GM19372 (cell line): ENCODE measurements at regions not wholly inside any gene's neighbourhood (a gene's known extent, or its start where the extent isn't known, plus 50 kb on each side); places are given as distances from the start of the nearest gene placed in this dataset.
"Not testable (repeated sequence)": the region's sequence is repeated elsewhere in the genome, so short reads cannot be mapped to it uniquely, and the experiment has no call there.

Experiments
- ATAC-seq: cut with Tn5 transposase; IDR thresholded peaks from one replicate; pipeline ENCODE4 v1.9.1; 2021; ENCODE audit warnings: mild to moderate bottlenecking, low read depth, moderate library complexity; ENCODE audit not compliant: unreplicated experiment

DNA sequence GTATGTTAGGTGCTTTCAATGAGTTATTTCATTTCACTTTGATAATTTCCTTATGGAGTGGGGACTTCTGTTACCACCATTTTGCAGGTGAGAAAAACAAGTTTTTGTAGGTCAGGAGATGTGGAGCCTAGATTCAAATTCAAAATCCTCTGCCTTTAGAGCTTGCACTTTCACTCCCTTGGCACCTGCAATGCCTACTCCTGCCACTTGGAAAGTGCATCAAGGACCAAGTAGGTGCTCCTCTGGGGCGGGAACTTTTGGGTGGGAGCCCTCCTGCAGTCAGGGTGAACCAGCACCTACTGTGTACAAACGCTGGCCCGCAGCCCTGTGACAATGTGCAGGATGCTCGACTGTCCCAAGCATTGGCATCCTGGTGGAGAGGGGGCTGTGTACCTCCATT lies 199.0 kb downstream of the EMX2 start:
- ATAC-seq = no peak

- no peak for ATAC-seq
These were observed 201.0 kb downstream of the EMX2 start for GRCh38 chr10:117743509-117743908.

DNA sequence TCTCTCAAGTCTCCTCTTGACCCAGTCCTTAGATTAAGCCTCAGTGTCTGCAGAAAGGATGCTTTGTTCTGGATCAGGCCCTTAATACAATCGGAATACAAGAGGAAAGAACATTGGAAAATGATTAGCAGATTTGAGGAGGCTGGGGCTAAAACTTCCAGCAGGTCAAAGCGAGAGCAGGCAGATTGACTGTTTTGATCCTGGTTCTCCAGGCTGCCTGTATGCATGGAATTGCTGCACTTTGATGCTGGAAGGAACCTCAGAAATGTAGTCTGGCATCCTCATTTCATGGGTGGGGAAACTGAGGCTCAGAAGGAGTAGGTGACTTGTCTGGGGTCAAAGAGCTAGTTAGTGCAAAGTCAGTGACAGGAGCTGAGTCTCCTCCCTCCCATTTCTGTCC lies 202.8 kb downstream of the EMX2 start:
- ATAC-seq = no peak

- no peak for ATAC-seq
These were observed 204.2 kb downstream of the EMX2 start for GRCh38 chr10:117746541-117747448.

GRCh38 chr10:117747636-117748035 lies 205.1 kb downstream of the EMX2 start:
- no peak for ATAC-seq

DNA sequence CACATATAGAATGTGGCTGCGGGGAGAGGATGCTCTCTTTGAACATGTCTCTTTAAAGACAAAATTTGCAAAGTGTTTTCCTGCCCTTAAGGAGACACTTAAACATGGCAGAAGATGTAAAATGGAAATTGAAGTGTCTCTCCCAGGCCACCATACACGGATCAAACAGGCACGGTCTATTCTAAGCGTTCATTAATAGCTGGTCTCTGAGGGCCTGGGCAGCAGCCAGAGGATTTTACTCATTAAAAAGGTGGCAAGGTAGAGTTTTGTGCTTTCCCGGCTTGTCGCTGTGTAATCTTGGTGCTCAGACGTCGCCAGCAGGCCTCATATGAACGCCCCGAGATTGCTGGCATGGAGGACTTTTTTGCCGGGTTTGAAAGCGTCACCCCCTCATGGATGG lies 205.5 kb downstream of the EMX2 start:
- ATAC-seq = no peak

DNA sequence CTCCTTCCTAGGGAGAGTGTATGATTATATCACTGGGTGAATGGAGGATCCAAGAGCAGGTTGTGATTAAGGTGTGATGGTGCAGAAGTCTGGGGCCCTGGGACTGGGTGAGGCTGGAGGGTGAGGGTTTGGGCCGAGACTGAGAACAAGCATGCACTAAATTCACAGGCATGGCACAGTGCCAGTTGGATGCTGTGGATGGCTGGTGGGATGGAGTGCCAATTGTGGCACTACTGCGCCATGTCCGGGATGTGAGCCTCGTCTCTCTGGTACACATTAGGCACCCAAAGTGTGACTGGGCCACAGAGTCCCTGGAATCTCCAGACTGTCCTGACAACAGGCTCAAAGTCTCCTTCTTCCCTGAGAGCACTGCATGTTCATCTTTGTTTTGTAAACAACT lies 208.1 kb downstream of the EMX2 start:
- no peak for ATAC-seq

- no peak for ATAC-seq
These were observed 208.7 kb downstream of the EMX2 start for GRCh38 chr10:117751259-117751658.

- no peak for ATAC-seq
These were observed 209.6 kb downstream of the EMX2 start for GRCh38 chr10:117752103-117752502.

DNA sequence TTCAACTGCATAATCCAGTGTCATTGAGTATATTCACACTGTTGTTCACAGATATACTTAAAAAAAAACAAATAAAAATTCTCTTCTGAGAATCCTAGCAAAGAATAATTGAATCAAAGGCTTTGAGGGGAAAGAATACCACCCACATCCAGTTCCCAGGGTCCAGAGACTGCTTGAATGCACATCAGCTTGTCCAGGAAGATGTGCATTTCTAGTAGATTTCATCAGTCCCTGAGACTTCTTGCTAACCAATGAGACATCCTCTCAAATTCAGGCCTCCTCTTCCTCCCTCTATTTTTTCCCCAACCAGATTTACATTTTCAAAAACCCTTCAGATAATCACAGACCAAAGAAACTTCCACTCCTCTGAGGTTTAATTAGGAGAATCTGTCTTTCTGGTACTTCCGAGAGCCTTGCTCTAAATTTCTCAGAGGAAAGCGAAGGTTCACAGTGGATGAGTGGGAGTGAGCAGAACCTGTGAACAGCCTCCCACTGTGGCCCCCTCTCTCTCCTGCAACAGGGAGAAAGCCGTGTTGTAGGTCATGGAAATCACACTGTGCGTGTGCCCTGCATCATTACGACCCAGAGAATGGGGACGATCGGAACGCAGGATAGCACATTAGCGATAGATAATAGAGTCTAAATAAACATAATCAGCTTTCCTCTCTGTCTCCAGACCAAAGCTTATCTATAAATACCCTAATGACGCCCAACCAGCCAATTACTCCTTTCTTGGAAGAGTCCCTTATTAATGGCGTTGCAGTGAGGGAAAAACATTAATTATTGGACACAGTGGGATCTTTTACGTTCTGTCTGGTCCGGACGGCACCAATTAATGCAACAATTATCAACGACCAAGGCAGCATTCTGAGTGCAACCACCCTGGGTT lies 212.5 kb downstream of the EMX2 start:
- ATAC-seq = no peak

- ATAC-seq = no peak
These were observed 213.1 kb downstream of the EMX2 start for GRCh38 chr10:117755659-117756014.

- no peak for ATAC-seq
These were observed 214.7 kb downstream of the EMX2 start for GRCh38 chr10:117757086-117757720.

DNA sequence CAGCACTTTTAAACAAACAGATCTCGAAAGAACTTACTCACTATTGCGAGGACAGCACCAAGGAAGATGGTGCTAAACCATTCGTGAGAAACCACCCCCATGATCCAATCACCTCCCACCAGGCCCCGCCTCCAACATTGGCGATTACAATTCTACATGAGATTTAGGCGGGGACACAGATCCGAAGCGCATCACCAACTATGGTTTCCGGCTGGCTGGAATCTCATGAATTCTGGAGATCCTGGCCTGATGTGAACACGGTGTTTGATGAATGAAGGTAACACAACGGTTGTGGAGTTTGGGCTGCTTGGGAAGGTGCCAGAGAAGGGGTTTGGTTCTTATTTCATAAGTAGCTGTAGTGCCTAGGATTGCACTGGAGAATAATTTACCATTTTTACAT lies 216.7 kb downstream of the EMX2 start:
- no peak for ATAC-seq

DNA sequence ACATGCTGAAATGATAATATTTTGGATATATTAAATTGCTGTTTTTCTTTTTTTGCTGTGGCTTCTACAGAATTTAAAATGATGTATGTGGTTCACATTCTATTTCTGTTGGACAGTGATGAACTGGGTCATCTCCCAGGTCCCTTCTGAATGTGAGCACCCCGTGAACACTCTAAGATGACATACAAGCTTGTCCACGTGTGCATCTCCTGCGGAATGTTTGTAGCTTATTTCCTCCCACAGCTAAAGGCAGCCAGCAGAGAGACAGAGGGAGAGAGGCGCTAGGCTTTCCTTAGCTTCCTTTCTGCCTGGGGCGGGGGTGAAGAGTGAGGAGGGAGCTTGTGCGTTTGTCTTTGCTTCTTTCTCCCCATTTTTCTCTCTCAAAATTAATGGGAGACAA lies 219.1 kb downstream of the EMX2 start:
- ATAC-seq = no peak

DNA sequence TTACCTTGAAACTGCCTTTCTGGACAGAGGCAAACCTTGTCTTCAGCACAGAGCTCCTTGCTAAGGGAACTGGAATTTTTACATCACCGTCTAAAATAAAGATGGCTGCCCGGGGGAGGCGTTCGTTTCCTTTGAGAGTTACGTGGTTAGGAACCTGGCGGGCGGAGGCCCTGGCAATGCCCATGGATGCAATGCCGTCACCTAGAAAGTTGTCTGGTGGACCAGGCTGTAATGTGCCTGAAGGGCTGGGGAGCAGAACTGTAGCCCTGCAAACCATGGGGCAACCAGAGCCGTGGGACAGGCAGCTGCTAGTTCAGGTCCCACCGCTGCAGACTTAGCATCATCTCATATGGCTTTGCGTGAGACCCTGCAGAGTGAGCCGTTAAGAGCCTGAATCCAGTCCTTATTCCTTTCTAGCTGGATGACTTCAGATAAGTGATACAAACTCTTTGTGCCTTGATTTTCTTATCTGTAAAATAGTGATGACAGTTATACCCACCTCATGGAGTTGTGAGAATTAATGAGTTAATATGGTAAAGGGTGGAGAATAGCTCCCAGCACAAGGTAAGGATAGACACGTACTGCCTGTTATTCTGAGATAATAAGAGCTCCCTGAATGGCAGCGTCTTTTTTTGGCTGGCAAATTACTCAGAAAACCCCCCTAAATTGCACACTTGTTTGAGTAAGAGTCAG lies 219.7 kb downstream of the EMX2 start:
- no peak for ATAC-seq

- no peak for ATAC-seq
These were observed 220.2 kb downstream of the EMX2 start for GRCh38 chr10:117762819-117763172.

GRCh38 chr10:117763528-117763927 lies 221.0 kb downstream of the EMX2 start:
- no peak for ATAC-seq

GRCh38 chr10:117768333-117769042 lies 225.9 kb downstream of the EMX2 start:
- ATAC-seq = no peak

DNA sequence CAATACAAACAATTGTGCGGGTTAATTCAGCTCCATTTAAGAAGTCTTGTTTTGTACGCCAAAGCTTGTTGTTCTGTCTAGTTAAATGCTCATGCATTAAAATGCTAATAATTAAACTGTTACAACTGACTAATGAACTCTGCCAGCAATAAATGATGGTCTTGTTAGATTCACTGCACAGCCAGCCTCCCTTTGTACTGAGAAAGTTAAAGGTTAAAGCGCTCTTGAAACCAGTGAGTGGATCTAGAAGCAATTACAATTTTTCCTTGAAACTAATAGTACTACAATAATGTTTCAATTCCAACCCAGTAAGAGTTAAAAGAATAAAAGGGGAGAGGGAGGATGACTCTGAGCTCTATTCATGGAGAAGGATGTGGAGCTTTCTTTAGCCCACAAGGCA lies 233.0 kb downstream of the EMX2 start:
- no peak for ATAC-seq

- not testable (repeated sequence) for ATAC-seq
These were observed 234.7 kb downstream of the EMX2 start for GRCh38 chr10:117777222-117777621.
